Cardiac muscle cell (in vitro differentiated cells and primary cell): ENCODE measurements at regions not wholly inside any gene's neighbourhood (a gene's known extent, or its start where the extent isn't known, plus 50 kb on each side); places are given as distances from the start of the nearest gene placed in this dataset.

Source experiments
- DNase-seq, 2 donors: peaks; one replicate each; pipeline versions ENCODE4 v3.0.0 to v3.0.0-alpha.2; 2010 to 2017; ENCODE audit warnings: low read depth in 1 of 2, low spot score in 1 of 2
- H3K27ac ChIP-seq: fragments of 200-600 bp; sonication (generic); 2 replicates; pipeline ENCODE4 v1.5.1; 2016
- H3K27me3 ChIP-seq: fragments of 200-600 bp; sonication (generic); 2 replicates; pipeline ENCODE4 v1.6.0; 2016; ENCODE audit warnings: control low read depth
- H3K36me3 ChIP-seq: fragments of 200-600 bp; sonication (generic); 2 replicates; pipeline ENCODE4 v1.5.1; 2016; ENCODE audit warnings: control low read depth
- H3K4me1 ChIP-seq: fragments of 200-600 bp; sonication (generic); 2 replicates; pipeline ENCODE4 v1.8.1; 2017; ENCODE audit warnings: low read depth, mild to moderate bottlenecking, mixed run types
- H3K4me3 ChIP-seq: fragments of 200-600 bp; sonication (generic); 2 replicates; pipeline ENCODE4 v1.5.1; 2016; ENCODE audit warnings: mild to moderate bottlenecking
- H3K9me3 ChIP-seq: fragments of 200-600 bp; sonication (generic); 2 replicates; pipeline ENCODE4 v1.5.1; 2017; ENCODE audit warnings: low read depth, mild to moderate bottlenecking, control low read depth
- TF ChIP-seq, protein P1 (sequence below): IDR thresholded peaks from 2 replicates; pipeline ENCODE4 v1.5.1; 2012; ENCODE audit warnings: low read depth, mild to moderate bottlenecking, low read length

DNA sequence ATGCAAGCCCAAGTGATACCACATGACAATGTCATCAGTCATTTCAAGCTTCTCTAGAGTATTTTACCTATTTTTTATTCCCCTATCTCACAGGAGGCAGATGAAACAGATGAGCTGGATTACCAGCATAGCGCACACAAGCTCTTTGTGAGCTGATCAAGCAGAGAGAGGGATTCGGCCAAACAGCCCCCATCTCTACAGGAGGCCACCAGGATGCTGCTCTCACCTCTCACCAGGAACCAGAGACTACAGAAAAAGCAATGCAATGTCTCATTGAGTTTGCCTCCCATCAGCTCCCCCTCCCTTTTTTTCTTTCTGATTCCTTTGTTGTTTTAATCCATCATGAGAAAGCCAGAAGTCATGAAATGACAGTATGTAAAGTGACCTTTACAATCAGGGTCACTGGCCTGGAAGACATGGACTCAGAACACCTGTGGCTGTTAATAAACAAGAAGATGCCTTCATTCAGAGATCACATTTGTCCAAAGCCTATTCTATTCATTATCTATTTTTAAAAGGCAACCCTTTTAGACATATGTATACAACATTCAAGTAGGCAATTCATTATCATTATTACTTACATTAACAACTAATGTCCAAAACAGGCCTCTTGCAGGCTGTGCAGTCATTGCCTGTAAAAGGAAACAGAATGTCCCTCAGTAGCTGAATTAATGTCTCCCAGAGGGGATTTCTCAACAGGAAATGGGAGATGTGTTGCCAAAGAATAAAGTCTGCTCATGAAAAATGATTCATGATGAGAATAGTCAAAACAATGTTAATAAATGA, 656.6 kb downstream of the TBC1D4 start:
- Histone ChIP-seq H3K9me3 (no peaks in the 10 kb centered on the region), H3K36me3 (no peaks in the 10 kb centered on the region), H3K4me3 (no peak overlapping the region), H3K27me3 (no peaks in the 10 kb centered on the region), H3K4me1 (no peaks in the 10 kb centered on the region), H3K27ac (no peak overlapping the region)
- TF ChIP-seq, protein P1, sequence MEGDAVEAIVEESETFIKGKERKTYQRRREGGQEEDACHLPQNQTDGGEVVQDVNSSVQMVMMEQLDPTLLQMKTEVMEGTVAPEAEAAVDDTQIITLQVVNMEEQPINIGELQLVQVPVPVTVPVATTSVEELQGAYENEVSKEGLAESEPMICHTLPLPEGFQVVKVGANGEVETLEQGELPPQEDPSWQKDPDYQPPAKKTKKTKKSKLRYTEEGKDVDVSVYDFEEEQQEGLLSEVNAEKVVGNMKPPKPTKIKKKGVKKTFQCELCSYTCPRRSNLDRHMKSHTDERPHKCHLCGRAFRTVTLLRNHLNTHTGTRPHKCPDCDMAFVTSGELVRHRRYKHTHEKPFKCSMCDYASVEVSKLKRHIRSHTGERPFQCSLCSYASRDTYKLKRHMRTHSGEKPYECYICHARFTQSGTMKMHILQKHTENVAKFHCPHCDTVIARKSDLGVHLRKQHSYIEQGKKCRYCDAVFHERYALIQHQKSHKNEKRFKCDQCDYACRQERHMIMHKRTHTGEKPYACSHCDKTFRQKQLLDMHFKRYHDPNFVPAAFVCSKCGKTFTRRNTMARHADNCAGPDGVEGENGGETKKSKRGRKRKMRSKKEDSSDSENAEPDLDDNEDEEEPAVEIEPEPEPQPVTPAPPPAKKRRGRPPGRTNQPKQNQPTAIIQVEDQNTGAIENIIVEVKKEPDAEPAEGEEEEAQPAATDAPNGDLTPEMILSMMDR = no peak
- peak in 1 of 2 donors; percentile 85 for DNase-seq

DNA sequence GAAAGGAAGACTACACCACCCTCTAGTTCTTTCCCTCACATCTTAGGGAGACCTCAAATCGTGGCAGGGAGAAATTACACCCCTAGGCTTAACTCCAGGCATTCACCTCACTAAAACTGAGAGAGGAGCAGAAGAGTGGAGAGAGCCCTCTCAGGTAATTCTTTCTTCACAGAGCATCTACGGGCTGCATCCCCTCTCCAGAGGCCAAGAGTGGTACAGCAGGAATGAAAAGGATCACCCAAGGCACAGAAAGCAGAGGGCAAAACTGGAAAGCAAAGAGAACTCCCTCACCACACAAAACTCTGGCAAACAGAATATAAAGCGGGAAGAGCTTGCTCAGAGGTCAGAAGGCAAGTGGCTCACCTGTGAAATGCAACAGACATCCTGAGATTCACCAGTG, 661.2 kb downstream of the TBC1D4 start:
- TF ChIP-seq, protein P1 = no peak
- no peak overlapping the region for H3K27ac ChIP-seq
- no peaks in the 10 kb centered on the region for H3K4me1 ChIP-seq
- no peaks in the 10 kb centered on the region for H3K27me3 ChIP-seq
- H3K36me3 ChIP-seq = no peaks in the 10 kb centered on the region
- no peaks in the 10 kb centered on the region for H3K9me3 ChIP-seq
- no peak overlapping the region for H3K4me3 ChIP-seq
- no peak for DNase-seq

DNA sequence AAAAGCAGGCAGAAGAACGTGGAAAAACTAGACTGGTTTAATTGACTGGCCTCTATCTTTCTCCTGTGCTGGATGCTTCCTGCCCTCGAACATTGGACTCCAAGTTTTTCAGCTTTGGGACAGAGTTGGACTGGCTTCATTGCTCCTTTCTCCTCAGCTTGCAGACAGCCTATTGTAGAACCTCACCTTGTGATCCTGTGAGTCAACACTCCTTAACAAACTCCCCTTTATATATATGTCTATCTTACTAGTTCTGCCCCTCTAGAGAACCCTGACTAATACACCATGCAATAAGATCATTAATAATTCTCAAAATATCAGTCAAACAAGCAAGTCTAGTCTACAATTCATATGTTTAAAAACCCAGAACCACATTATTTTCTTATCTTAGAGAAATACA, 662.4 kb downstream of the TBC1D4 start:
- Histone ChIP-seq H3K36me3 (no peaks in the 10 kb centered on the region), H3K4me1 (no peaks in the 10 kb centered on the region), H3K4me3 (no peak overlapping the region), H3K27me3 (no peaks in the 10 kb centered on the region), H3K9me3 (no peaks in the 10 kb centered on the region), H3K27ac (no peak overlapping the region)
- TF ChIP-seq, protein P1 = no peak
- DNase-seq = no peak

DNA sequence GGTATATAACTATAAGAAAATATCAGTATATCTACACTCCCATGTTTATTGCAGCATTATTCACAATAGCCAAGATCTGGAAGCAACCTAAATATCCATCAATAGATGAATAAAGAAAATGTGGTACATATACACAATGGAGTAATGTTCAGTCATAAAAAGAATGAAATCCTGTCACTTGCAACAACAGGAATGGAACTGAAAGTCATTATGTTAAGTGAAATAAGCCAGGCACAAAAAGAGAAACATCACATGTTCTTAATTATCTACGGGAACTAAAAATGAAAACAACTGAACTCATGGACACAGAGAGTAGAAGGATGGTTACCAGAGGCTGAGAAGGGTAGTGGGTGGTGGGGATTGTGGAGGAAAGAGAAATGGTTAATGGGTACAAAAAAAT, 665.2 kb downstream of the TBC1D4 start:
- Histone ChIP-seq H3K27me3 (no peaks in the 10 kb centered on the region), H3K9me3 (no peaks in the 10 kb centered on the region), H3K27ac (no peak overlapping the region), H3K4me3 (no peak overlapping the region), H3K36me3 (no peaks in the 10 kb centered on the region), H3K4me1 (no peaks in the 10 kb centered on the region)
- TF ChIP-seq, protein P1 = no peak
- DNase-seq = no peak

DNA sequence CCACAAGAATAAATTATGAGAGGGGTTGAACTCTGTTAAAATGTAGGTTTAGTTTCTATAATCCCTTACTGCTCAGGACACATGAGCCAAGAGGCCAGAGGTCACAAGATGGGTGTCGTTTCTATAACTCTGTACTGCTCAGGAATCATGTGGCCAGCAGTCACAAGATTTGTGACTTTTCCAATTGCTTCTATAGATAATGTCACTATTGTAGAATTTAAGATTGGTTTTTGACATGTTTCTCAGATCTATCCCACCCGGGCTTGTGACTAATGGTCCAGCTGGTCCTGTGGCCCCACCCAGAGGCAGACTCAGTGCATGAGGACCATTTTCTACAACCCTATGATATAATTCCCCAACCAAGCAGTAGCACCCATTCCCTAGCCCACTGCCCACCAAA, 662.0 kb upstream of the KLF12 start:
- no peak for DNase-seq
- H3K36me3 ChIP-seq = no peaks in the 10 kb centered on the region
- H3K27ac ChIP-seq = no peak overlapping the region
- H3K4me3 ChIP-seq = no peak overlapping the region
- H3K9me3 ChIP-seq = no peaks in the 10 kb centered on the region
- H3K4me1 ChIP-seq = no peaks in the 10 kb centered on the region
- H3K27me3 ChIP-seq = no peaks in the 10 kb centered on the region
- TF ChIP-seq, protein P1 = no peak

DNA sequence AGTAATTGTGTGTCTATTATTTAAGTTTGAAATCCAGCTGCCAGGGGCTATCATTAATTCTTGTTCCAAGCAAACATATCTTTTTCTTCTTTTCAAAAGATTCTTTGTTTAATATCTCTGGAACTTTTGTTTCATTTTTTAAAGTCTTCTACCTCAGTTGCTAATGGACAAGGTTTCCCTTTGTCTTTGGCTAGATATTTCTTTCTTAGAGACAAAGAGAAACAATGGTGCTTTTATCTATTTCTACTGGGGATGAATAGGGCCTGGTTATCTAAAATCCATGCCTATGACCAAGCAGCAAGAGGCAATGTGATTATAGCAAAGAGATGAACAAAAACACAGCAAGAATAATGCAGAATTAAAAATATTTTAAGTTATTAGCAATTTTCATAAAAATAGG, 661.3 kb upstream of the KLF12 start:
- DNase-seq = no peak
- TF ChIP-seq, protein P1 = no peak
- Histone ChIP-seq H3K9me3 (no peaks in the 10 kb centered on the region), H3K4me3 (no peak overlapping the region), H3K4me1 (no peaks in the 10 kb centered on the region), H3K27me3 (no peaks in the 10 kb centered on the region), H3K27ac (no peak overlapping the region), H3K36me3 (no peaks in the 10 kb centered on the region)
